Activated naive CD4-positive, alpha-beta T cell (primary cell): ENCODE measurements at regions not wholly inside any gene's neighbourhood (a gene's known extent, or its start where the extent isn't known, plus 50 kb on each side); places are given as distances from the start of the nearest gene placed in this dataset.

ENCODE experiments used
- DNase-seq, 4 experiments: peaks; one replicate each; lab custom pipeline; 2025; lab: John Stamatoyannopoulos, UW

- DNase-seq = no peak
Measured at GRCh38 chr12:13764748-13765147, 216.7 kb downstream of the GRIN2B start.

- no peak for DNase-seq
Measured at GRCh38 chr12:13749389-13749788, 232.0 kb downstream of the GRIN2B start.

GRCh38 chr12:13745111-13745860 lies 236.1 kb downstream of the GRIN2B start:
- no peak for DNase-seq

- no peak for DNase-seq
Measured at GRCh38 chr12:13744561-13744960, 236.8 kb downstream of the GRIN2B start.

GRCh38 chr12:13740149-13740545 lies 241.3 kb downstream of the GRIN2B start:
- DNase-seq = no peak

- DNase-seq = no peak
Measured at GRCh38 chr12:13735734-13736133, 245.7 kb downstream of the GRIN2B start.

GRCh38 chr12:13734584-13735152 lies 246.7 kb downstream of the GRIN2B start:
- no peak for DNase-seq

- no peak for DNase-seq
Measured at GRCh38 chr12:13727707-13728195, 253.7 kb downstream of the GRIN2B start.

- no peak for DNase-seq
Measured at GRCh38 chr12:13725049-13725448, 256.4 kb downstream of the GRIN2B start.

- no peak for DNase-seq
Measured at GRCh38 chr12:13724136-13724535, 257.3 kb downstream of the GRIN2B start.

GRCh38 chr12:13719986-13720385 lies 261.4 kb downstream of the GRIN2B start:
- no peak for DNase-seq

GRCh38 chr12:13718271-13718670 lies 263.1 kb downstream of the GRIN2B start:
- DNase-seq = no peak

GRCh38 chr12:13716119-13716518 lies 265.3 kb downstream of the GRIN2B start:
- no peak for DNase-seq

GRCh38 chr12:13713556-13714410 lies 267.6 kb downstream of the GRIN2B start:
- DNase-seq = no peak

- no peak for DNase-seq
Measured at GRCh38 chr12:13707829-13708228, 273.6 kb downstream of the GRIN2B start.

GRCh38 chr12:13702381-13702780 lies 279.0 kb downstream of the GRIN2B start:
- no peak for DNase-seq

GRCh38 chr12:13701502-13701901 lies 279.9 kb downstream of the GRIN2B start:
- DNase-seq = no peak

- DNase-seq = no peak
Measured at GRCh38 chr12:13697973-13698372, 283.4 kb downstream of the GRIN2B start.

GRCh38 chr12:13695781-13696180 lies 285.6 kb downstream of the GRIN2B start:
- no peak for DNase-seq

- no peak for DNase-seq
Measured at GRCh38 chr12:13692332-13692731, 289.1 kb downstream of the GRIN2B start.

- DNase-seq = no peak
Measured at GRCh38 chr12:13691598-13691997, 289.8 kb downstream of the GRIN2B start.

- no peak for DNase-seq
Measured at GRCh38 chr12:13687633-13688032, 293.8 kb downstream of the GRIN2B start.

- no peak for DNase-seq
Measured at GRCh38 chr12:13686260-13686659, 295.1 kb downstream of the GRIN2B start.
